ENCODE measurements at regions not wholly inside any gene's neighbourhood (a gene's known extent, or its start where the extent isn't known, plus 50 kb on each side); places are given as distances from the start of the nearest gene placed in this dataset.
"Not testable (repeated sequence)": the region's sequence is repeated elsewhere in the genome, so short reads cannot be mapped to it uniquely, and the experiment has no call there.

DNA sequence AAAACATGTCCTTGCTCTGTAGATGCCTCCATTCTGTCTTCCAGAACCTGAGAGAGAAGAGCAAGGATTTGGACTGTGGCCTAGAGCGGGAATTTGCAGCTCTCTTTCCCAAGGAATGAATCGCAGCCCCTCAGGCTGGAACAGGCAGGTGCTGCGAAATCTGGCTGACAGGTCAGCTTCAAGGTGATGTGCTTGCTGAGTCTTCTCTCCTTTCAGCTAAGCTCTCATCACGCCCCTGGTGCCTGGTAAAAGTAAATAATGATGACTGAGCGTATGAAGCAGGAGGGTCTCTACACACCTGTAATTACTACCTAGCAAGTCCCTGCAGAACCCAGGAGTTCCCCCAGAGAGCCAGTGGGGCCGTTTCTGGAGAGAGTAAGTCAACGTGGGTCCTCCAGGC is 204.3 kb upstream of the IRF2BP2 start:
- not testable (repeated sequence) for TF ChIP-seq POLR2AphosphoS5, POLR2A (IDR thresholded peaks at IDR 0.05; ENCODE audit: low read depth, low read length)
